CD4-positive, alpha-beta T cell (primary cell): ENCODE measurements at regions not wholly inside any gene's neighbourhood (a gene's known extent, or its start where the extent isn't known, plus 50 kb on each side); places are given as distances from the start of the nearest gene placed in this dataset.

Source experiments
- ATAC-seq: fragments of 200-7000 bp; cut with Tn5 transposase; one replicate; pipeline ENCODE4 v1.10.0; 2022; ENCODE audit warnings: mild to moderate bottlenecking; ENCODE audit not compliant: poor library complexity
- CTCF ChIA-PET: fragments of 350-600 bp; sonication (Branson Sonifier 250); formaldehyde crosslinking; loops from one replicate; lab custom pipeline; 2021; ENCODE audit warnings: antibody characterized with exemption, inconsistent platforms; lab: Charles Lee
- POLR2A ChIA-PET: fragments of 350-600 bp; sonication (Branson Sonifier 250); formaldehyde crosslinking; loops from one replicate; lab custom pipeline; 2021; ENCODE audit warnings: antibody characterized with exemption, inconsistent platforms; lab: Charles Lee
- DNase-seq, 14 experiments: peaks; one replicate each; pipeline ENCODE4 v3.0.0-alpha.2; 2013 to 2020; ENCODE audit warnings: mixed read lengths in 2 of 14
- H3K27ac ChIP-seq, 2 donors: one replicate each; pipeline versions ENCODE4 v1.5.1 to v1.7.0; 2013; ENCODE audit warnings: low read length in 2 of 2, low read depth in 1 of 2, mild to moderate bottlenecking in 1 of 2
- H3K27me3 ChIP-seq, 2 experiments: 1 replicate in 1 of 2; 2 replicates in 1 of 2; pipeline versions ENCODE4 v1.6.1 to v1.7.0; 2013; ENCODE audit warnings: low read length in 2 of 2, control low read depth in 1 of 2, mild to moderate bottlenecking in 1 of 2, moderate library complexity in 1 of 2; ENCODE audit not compliant: insufficient read depth in 2 of 2, control insufficient read depth in 1 of 2
- H3K36me3 ChIP-seq: one replicate; pipeline ENCODE4 v1.6.1; 2013; ENCODE audit warnings: low read length, control low read depth; ENCODE audit not compliant: insufficient read depth
- H3K4me1 ChIP-seq: one replicate; pipeline ENCODE4 v1.6.1; 2013; ENCODE audit warnings: low read length, control low read depth; ENCODE audit not compliant: insufficient read depth
- H3K4me3 ChIP-seq: one replicate; pipeline ENCODE4 v1.5.1; 2013; ENCODE audit warnings: mild to moderate bottlenecking, low read length, moderate library complexity
- H3K9me3 ChIP-seq, 2 experiments: 1 replicate in 1 of 2; 2 replicates in 1 of 2; pipeline versions ENCODE4 v1.6.1 to v1.7.0; 2013; ENCODE audit warnings: low read length in 2 of 2, mild to moderate bottlenecking in 2 of 2, control low read depth in 1 of 2, moderate library complexity in 1 of 2; ENCODE audit not compliant: control insufficient read depth in 1 of 2, insufficient read depth in 1 of 2
- H3K27ac Mint-ChIP-seq: one replicate; pipeline ENCODE4 v1.8.0; 2020; ENCODE audit warnings: mixed read lengths
- H3K27me3 Mint-ChIP-seq: one replicate; pipeline ENCODE4 v1.8.0; 2021; ENCODE audit warnings: mixed read lengths
- H3K36me3 Mint-ChIP-seq: one replicate; pipeline ENCODE4 v1.8.0; 2021; ENCODE audit warnings: low read depth, mixed read lengths
- H3K4me1 Mint-ChIP-seq: one replicate; pipeline ENCODE4 v1.8.0; 2021; ENCODE audit warnings: low read depth, mixed read lengths
- H3K4me3 Mint-ChIP-seq: one replicate; pipeline ENCODE4 v1.8.0; 2020; ENCODE audit warnings: mild to moderate bottlenecking, mixed read lengths
- H3K9me3 Mint-ChIP-seq: one replicate; pipeline ENCODE4 v1.8.0; 2020; ENCODE audit warnings: mixed read lengths
- intact Hi-C, 2 experiments: fragments of 100-400 bp; cut with DNase I in 1 of 2; cut with micrococcal nuclease in 1 of 2; formaldehyde crosslinking; loops; one replicate each; pipeline versions ENCODE4 v1.15.1 to v1.9.0; 2023 to 2025; cut with DNase I, micrococcal nuclease
- TF ChIP-seq, protein P1 (sequence below): fragments of 200-600 bp; IDR thresholded peaks from one replicate; pipeline ENCODE4 v1.8.0; 2022; ENCODE audit warnings: antibody characterized with exemption, mild to moderate bottlenecking

DNA sequence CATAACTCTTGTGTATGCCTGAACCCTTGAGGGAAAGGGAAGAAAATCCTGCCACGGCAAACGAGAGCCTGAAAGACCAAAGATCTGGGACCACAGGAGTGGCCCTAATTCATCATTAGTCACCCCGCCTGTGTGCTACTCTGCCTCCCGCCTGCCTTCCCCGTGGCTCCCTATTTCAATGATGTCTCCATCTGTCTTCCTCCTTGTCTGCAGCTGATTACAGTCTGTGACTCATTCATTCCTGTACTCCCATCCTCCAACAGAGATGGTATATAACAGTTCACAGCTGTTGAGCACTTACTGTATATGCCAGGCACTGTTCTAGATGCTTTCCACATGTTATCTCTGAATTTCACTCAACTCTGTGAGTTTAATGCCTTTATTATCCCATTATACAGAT lies 96.6 kb downstream of the SEC16B start:
- ATAC-seq = no peak
- ChIA-PET POLR2A (no interaction called here), CTCF (no interaction called here)
- peaks cover 0 to 9% of the 10 kb centered on the region in 2 experiments for H3K9me3 ChIP-seq
- H3K27ac ChIP-seq = no peak overlapping the region
- H3K27me3 ChIP-seq = no peaks in the 10 kb centered on the region
- intact Hi-C loops = no loop called here
- TF ChIP-seq, protein P1, sequence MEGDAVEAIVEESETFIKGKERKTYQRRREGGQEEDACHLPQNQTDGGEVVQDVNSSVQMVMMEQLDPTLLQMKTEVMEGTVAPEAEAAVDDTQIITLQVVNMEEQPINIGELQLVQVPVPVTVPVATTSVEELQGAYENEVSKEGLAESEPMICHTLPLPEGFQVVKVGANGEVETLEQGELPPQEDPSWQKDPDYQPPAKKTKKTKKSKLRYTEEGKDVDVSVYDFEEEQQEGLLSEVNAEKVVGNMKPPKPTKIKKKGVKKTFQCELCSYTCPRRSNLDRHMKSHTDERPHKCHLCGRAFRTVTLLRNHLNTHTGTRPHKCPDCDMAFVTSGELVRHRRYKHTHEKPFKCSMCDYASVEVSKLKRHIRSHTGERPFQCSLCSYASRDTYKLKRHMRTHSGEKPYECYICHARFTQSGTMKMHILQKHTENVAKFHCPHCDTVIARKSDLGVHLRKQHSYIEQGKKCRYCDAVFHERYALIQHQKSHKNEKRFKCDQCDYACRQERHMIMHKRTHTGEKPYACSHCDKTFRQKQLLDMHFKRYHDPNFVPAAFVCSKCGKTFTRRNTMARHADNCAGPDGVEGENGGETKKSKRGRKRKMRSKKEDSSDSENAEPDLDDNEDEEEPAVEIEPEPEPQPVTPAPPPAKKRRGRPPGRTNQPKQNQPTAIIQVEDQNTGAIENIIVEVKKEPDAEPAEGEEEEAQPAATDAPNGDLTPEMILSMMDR = no peak
- H3K36me3 ChIP-seq = no peaks in the 10 kb centered on the region
- peaks cover 5% of the 10 kb centered on the region for H3K27me3 Mint-ChIP-seq
- H3K9me3 Mint-ChIP-seq = peaks cover 4% of the 10 kb centered on the region
- H3K4me1 Mint-ChIP-seq = no peaks in the 10 kb centered on the region
- no peak overlapping the region for H3K4me3 ChIP-seq
- H3K4me1 ChIP-seq = no peaks in the 10 kb centered on the region
- DNase-seq = no peak
- H3K27ac Mint-ChIP-seq = no peak overlapping the region
- H3K36me3 Mint-ChIP-seq = no peaks in the 10 kb centered on the region
- H3K4me3 Mint-ChIP-seq = no peak overlapping the region

DNA sequence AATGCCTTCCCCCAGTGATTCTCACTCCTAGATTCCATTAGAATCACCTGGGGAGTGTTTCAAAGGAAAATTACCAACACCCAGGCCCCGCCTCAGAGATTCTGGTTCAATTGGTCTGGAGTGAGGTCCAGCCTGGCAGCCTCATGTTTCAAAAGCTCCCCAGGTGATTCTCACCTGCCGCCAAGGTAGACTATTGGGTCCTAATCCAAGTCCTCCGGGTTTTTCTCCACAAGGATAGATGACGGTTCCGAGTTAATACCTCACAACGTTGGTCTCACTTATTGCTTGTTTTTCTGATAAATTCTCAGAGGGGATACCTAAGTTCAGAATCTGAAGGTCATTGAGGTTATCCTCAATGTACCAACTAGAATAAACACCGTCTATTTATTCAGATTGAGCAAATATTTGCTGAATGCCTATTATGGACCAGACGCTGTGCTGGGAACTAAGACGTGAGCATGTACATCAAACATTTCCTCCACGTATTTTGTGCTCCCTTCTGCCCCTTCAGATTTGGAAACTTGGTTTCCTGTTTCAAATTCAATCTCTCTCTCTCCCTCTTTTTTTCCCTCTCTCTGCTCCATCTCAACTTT lies 97.5 kb downstream of the SEC16B start:
- POLR2A ChIA-PET = no interaction called here
- Mint-ChIP-seq H3K4me3 (no peak overlapping the region), H3K27me3 (peaks cover 5% of the 10 kb centered on the region), H3K36me3 (no peaks in the 10 kb centered on the region), H3K9me3 (peaks cover 4% of the 10 kb centered on the region), H3K27ac (no peak overlapping the region), H3K4me1 (no peaks in the 10 kb centered on the region)
- intact Hi-C loops = no loop called here
- Histone ChIP-seq H3K36me3 (no peaks in the 10 kb centered on the region), H3K4me1 (no peaks in the 10 kb centered on the region), H3K27ac (no peak overlapping the region), H3K9me3 (peaks cover 0 to 9% of the 10 kb centered on the region in 2 experiments), H3K27me3 (no peaks in the 10 kb centered on the region), H3K4me3 (no peak overlapping the region)
- TF ChIP-seq, protein P1 = no peak
- no peak for DNase-seq
- ATAC-seq = no peak
- CTCF ChIA-PET = no interaction called here

DNA sequence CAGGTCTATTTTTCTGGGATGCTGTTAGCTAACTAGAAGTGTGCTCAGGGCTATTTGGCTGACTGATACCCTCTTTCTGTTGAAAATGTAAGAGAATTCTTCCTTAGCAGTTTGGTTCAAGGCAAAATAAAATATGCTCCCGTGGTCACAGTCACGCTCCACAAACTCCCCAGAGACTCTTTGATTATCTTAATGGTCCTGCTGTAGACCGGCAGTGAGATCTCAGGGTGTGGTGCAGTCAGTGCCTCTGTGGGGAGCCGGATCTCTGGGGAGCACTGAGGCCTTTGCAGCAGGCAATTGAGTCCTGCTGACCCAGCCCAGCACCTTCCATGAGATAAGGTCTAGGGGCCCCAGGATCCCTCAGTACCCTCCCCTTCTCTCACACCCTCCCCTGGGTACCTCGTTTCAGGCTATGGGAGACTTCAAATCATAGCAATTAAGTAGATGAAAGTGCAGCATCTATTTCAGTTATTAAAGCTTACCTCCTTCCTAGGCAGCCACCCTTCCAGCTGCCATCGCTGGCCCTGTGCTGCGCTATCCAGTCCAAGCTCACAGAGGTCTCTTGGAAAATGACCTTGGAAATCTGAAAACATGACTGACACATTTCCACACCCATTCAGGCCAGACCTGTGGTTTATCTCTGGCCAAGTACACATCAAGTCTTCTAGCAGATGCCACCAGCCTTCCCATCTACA lies 98.1 kb downstream of the SEC16B start:
- Histone ChIP-seq H3K27me3 (no peaks in the 10 kb centered on the region), H3K4me1 (no peaks in the 10 kb centered on the region), H3K27ac (no peak overlapping the region), H3K36me3 (no peaks in the 10 kb centered on the region), H3K9me3 (peaks cover 0 to 9% of the 10 kb centered on the region in 2 experiments), H3K4me3 (no peak overlapping the region)
- TF ChIP-seq, protein P1 = no peak
- no peak overlapping the region for H3K4me3 Mint-ChIP-seq
- intact Hi-C loops = no loop called here
- peaks cover 3% of the 10 kb centered on the region for H3K9me3 Mint-ChIP-seq
- no peaks in the 10 kb centered on the region for H3K36me3 Mint-ChIP-seq
- peaks cover 5% of the 10 kb centered on the region for H3K27me3 Mint-ChIP-seq
- ChIA-PET CTCF (no interaction called here), POLR2A (no interaction called here)
- no peak for DNase-seq
- no peak overlapping the region for H3K27ac Mint-ChIP-seq
- no peaks in the 10 kb centered on the region for H3K4me1 Mint-ChIP-seq
- ATAC-seq = no peak
